MCF 10A (cell line): ENCODE measurements at regions not wholly inside any gene's neighbourhood (a gene's known extent, or its start where the extent isn't known, plus 50 kb on each side); places are given as distances from the start of the nearest gene placed in this dataset.

Source experiments
- BruUV-seq: library from RNA; stranded (reverse); fragments of 400-500 nt; replicated peaks from 2 replicates; lab custom pipeline; 2021; lab: Mats Ljungman, UMichigan
- CTCF ChIA-PET: fragments of 300-600 bp; sonication (Branson Sonifier 250); formaldehyde crosslinking; extraction: SDS; loops from one replicate; lab custom pipeline; 2021; ENCODE audit warnings: antibody characterized with exemption, inconsistent platforms; lab: Yijun Ruan, JAX
- POLR2A ChIA-PET: fragments of 300-600, 350-650 bp; sonication (Branson Sonifier 250); formaldehyde crosslinking; extraction: SDS; loops from one replicate; lab custom pipeline; 2020; ENCODE audit warnings: antibody characterized with exemption, inconsistent platforms; lab: Yijun Ruan, JAX
- DNase-seq: peaks from one replicate; pipeline ENCODE4 v3.0.0-alpha.2; 2018; ENCODE audit not compliant: unreplicated experiment
- H3K27ac Mint-ChIP-seq: one replicate; pipeline ENCODE4 v1.8.0; 2022; ENCODE audit warnings: mild to moderate bottlenecking, low read depth, mixed read lengths; ENCODE audit not compliant: unreplicated experiment
- H3K27me3 Mint-ChIP-seq: one replicate; pipeline ENCODE4 v1.8.0; 2022; ENCODE audit warnings: mixed read lengths; ENCODE audit not compliant: insufficient read depth, unreplicated experiment
- H3K36me3 Mint-ChIP-seq: one replicate; pipeline ENCODE4 v1.8.0; 2022; ENCODE audit warnings: mild to moderate bottlenecking, moderate library complexity, mixed read lengths; ENCODE audit not compliant: insufficient read depth, unreplicated experiment
- H3K4me1 Mint-ChIP-seq: one replicate; pipeline ENCODE4 v1.8.0; 2022; ENCODE audit warnings: mixed read lengths; ENCODE audit not compliant: insufficient read depth, unreplicated experiment
- H3K4me3 Mint-ChIP-seq: one replicate; pipeline ENCODE4 v1.8.0; 2022; ENCODE audit warnings: mild to moderate bottlenecking, moderate library complexity, mixed read lengths; ENCODE audit not compliant: unreplicated experiment
- H3K9me3 Mint-ChIP-seq: one replicate; pipeline ENCODE4 v1.8.0; 2022; ENCODE audit warnings: mixed read lengths; ENCODE audit not compliant: unreplicated experiment
- CTCF ChIP-seq: fragments of 200-600 bp; IDR thresholded peaks from one replicate; pipeline ENCODE4 v1.8.0; 2022; ENCODE audit warnings: antibody characterized with exemption, mild to moderate bottlenecking; ENCODE audit not compliant: unreplicated experiment
- intact Hi-C: fragments of 100-400 bp; cut with micrococcal nuclease; formaldehyde crosslinking; loops from 2 replicates; pipeline ENCODE4 v1.14.1; 2022

- Mint-ChIP-seq H3K4me1 (no peaks in the 10 kb centered on the region), H3K4me3 (no peak overlapping the region), H3K9me3 (no peaks in the 10 kb centered on the region), H3K27me3 (no peaks in the 10 kb centered on the region), H3K27ac (no peak overlapping the region), H3K36me3 (no peaks in the 10 kb centered on the region)
- intact Hi-C loops = no loop called here
- peak; percentile 4 for DNase-seq
- no TSS peak for BruUV-seq
- ChIA-PET CTCF (interaction anchor here (0.6 to 1.1 kb wide), 3 partner anchors 11 to 217 kb away, joined by 3 to 4 read pairs (median 3); no protein-coding TSS in a partner anchor), POLR2A (no interaction called here)
- TF ChIP-seq CTCF = no peak
Measured at GRCh38 chr13:103133556-103133955, 67.3 kb upstream of the SLC10A2 start.

GRCh38 chr13:103130681-103131210 is 64.5 kb upstream of the SLC10A2 start:
- ChIA-PET POLR2A (no interaction called here), CTCF (interaction anchor here (1.0 kb wide), 1 partner anchor 10 kb away, joined by 3 read pairs; no protein-coding TSS in a partner anchor)
- Mint-ChIP-seq H3K9me3 (no peaks in the 10 kb centered on the region), H3K27ac (no peak overlapping the region), H3K4me1 (no peaks in the 10 kb centered on the region), H3K4me3 (no peak overlapping the region), H3K27me3 (no peaks in the 10 kb centered on the region), H3K36me3 (no peaks in the 10 kb centered on the region)
- TF ChIP-seq CTCF = no peak
- DNase-seq = no peak
- no TSS peak for BruUV-seq
- intact Hi-C loops = no loop called here

- Mint-ChIP-seq H3K27me3 (no peaks in the 10 kb centered on the region), H3K36me3 (no peaks in the 10 kb centered on the region), H3K27ac (no peak overlapping the region), H3K9me3 (no peaks in the 10 kb centered on the region), H3K4me3 (no peak overlapping the region), H3K4me1 (no peaks in the 10 kb centered on the region)
- intact Hi-C loops = no loop called here
- ChIA-PET POLR2A (no interaction called here), CTCF (interaction anchor here (0.6 to 1.0 kb wide), 2 partner anchors 10 to 319 kb away, joined by 3 read pairs; no protein-coding TSS in a partner anchor)
- no peak for TF ChIP-seq CTCF
- DNase-seq = no peak
- no TSS peak for BruUV-seq
Measured at GRCh38 chr13:103130146-103130545, 63.9 kb upstream of the SLC10A2 start.
